ENCODE measurements at regions not wholly inside any gene's neighbourhood (a gene's known extent, or its start where the extent isn't known, plus 50 kb on each side); places are given as distances from the start of the nearest gene placed in this dataset.
A peak's percentile ranks its signal among the peaks of the same experiment; 100 is the strongest.

GRCh38 chr12:114975640-114976310, 291.8 kb upstream of the TBX3 start:
- WGBS (ENCODE audit: missing lambda C conversion rate), result 64% methylated on average over 4 of the region's 4 CpGs
- no peak overlapping the region for H3K4me3 ChIP-seq
- DNase-seq (ENCODE audit: low read depth in 1 of 2, low spot score in 1 of 2) (no peak), FAIRE-seq (no peak), ATAC-seq (no peak)
- ChIA-PET POLR2A (no interaction called here), CTCF (interaction anchor here (0.7 to 1.9 kb wide), 3 partner anchors 13 to 422 kb away, joined by 3 to 8 read pairs (median 3); partner anchors contain the start of gene TBX3)
- H3K4me1 ChIP-seq, result peaks cover 19% of the 10 kb centered on the region
- H3K4me2 ChIP-seq, result no peak overlapping the region; the same call in 2 of the 3 replicates
- H3K27ac ChIP-seq, result peak overlapping the region; percentile 54 to 75; a peak in 5 of 6 replicates
- no peaks in the 10 kb centered on the region for H3K9me3 ChIP-seq
- no peak for TF ChIP-seq RARB (CRISPR knock-in tag; IDR thresholded peaks at IDR 0.05)

DNA sequence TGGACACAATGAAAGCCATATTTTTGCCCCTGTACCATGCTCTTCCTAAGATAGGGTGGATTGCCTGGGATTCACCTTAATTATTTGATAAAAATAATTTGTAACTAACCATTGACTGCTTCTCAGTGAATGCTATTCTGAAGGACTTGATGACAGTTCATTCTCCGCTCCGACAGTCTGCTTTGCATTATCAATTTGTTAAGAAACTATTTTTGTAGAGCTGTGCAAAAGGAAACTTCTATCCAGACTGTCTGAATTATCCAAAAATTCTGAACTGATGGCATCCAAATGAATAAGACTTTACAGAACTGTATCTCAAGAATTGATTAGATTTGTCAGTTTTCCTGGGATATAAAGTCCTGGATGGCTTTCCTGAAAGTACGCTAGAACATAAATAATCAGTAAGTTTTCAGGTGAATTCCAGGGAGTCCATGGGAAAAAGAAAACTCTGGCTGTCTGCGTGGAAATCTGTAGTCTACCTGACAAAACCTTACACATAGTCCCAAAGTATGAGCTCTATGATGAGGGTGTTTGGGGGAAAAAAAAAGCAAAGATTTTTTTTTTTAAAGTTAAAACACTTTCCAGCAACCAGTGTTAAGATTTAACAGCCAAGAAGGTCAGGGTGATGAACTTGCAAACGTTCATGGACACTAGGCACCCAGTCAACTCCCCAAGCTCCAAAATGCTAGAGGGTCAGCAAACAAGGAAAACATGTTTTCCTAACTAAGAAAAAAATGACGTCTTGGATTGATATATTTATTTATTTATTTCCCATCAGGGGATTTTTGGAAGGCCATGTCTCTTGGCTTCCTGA, 291.1 kb upstream of the TBX3 start:
- no peak for ATAC-seq
- ChIA-PET POLR2A (no interaction called here), CTCF (interaction anchor here (0.7 to 1.9 kb wide), 3 partner anchors 12 to 423 kb away, joined by 3 to 8 read pairs (median 3); partner anchors contain the start of gene TBX3)
- H3K4me3 ChIP-seq, result no peak overlapping the region
- peaks cover 19% of the 10 kb centered on the region for H3K4me1 ChIP-seq
- peak overlapping the region in 1 of 2 experiments; percentile 75; a peak in 2 of 6 replicates for H3K27ac ChIP-seq
- no peak overlapping the region for H3K4me2 ChIP-seq
- 61% methylated on average over 6 of the region's 6 CpGs for WGBS (ENCODE audit: missing lambda C conversion rate)
- DNase-seq (ENCODE audit: low read depth in 1 of 2, low spot score in 1 of 2), result no peak
- TF ChIP-seq RCOR1 (IDR thresholded peaks at IDR 0.05; ENCODE audit: low read depth, low read length), result no peak
- no peak for TF ChIP-seq ESRRA (IDR thresholded peaks at IDR 0.05; ENCODE audit: borderline replicate concordance, low read length)
- TF ChIP-seq ZC3H11A (IDR thresholded peaks at IDR 0.05), result no peak
- H3K9me3 ChIP-seq, result no peaks in the 10 kb centered on the region
- FAIRE-seq, result peak; percentile 46

GRCh38 chr12:114974333-114974732, 290.4 kb upstream of the TBX3 start:
- POLR2A ChIA-PET, result no interaction called here
- 82% methylated on average over 2 of the region's 2 CpGs for WGBS (ENCODE audit: missing lambda C conversion rate)
- peaks cover 19% of the 10 kb centered on the region for H3K4me1 ChIP-seq
- TF ChIP-seq ZC3H11A (IDR thresholded peaks at IDR 0.05) (no peak), PBX3 (IDR thresholded peaks at IDR 0.05) (no peak), ZSCAN20 (CRISPR knock-in tag; IDR thresholded peaks at IDR 0.05) (no peak), PHF8 (IDR thresholded peaks at IDR 0.05; ENCODE audit: borderline replicate concordance, low read depth) (no peak), HOXB5 (CRISPR knock-in tag; IDR thresholded peaks at IDR 0.05) (no peak), FOXS1 (CRISPR knock-in tag; IDR thresholded peaks at IDR 0.05) (no peak), JUN (IDR thresholded peaks at IDR 0.05) (no peak), POLR2AphosphoS2 (conservative IDR thresholded peaks at IDR 0.05; ENCODE audit: low read length) (no peak), HDAC2 (IDR thresholded peaks at IDR 0.05) (no peak), RFX5 (IDR thresholded peaks at IDR 0.05) (no peak), EP300 (IDR thresholded peaks at IDR 0.05) (no peak), ELK1 (IDR thresholded peaks at IDR 0.05; ENCODE audit: low read depth, low read length) (no peak), BHLHE40 (IDR thresholded peaks at IDR 0.05; ENCODE audit: low read depth, low read length) (no peak), TP53 (CRISPR knock-in tag; IDR thresholded peaks at IDR 0.05) (no peak), CBX2 (IDR thresholded peaks at IDR 0.05; ENCODE audit: borderline replicate concordance, low read depth) (no peak), HOXB13 (CRISPR knock-in tag; IDR thresholded peaks at IDR 0.05; ENCODE audit: low read depth) (no peak), SMC3 (IDR thresholded peaks at IDR 0.05) (no peak)
- no peaks in the 10 kb centered on the region for H3K9me3 ChIP-seq
- H3K27ac ChIP-seq, result peak overlapping the region in 1 of 2 experiments; percentile 53; a peak in 3 of 6 replicates
- no peak for ATAC-seq
- no peak for FAIRE-seq
- no peak overlapping the region for H3K4me2 ChIP-seq
- CTCF ChIA-PET, result interaction anchor here (1.1 kb wide), 1 partner anchor 30 kb away, joined by 3 read pairs; no protein-coding TSS in a partner anchor
- H3K4me3 ChIP-seq, result no peak overlapping the region
- no peak for DNase-seq (ENCODE audit: low read depth in 1 of 2, low spot score in 1 of 2)

Measured in A549 (cell line).